ENCODE measurements at regions not wholly inside any gene's neighbourhood (a gene's known extent, or its start where the extent isn't known, plus 50 kb on each side); places are given as distances from the start of the nearest gene placed in this dataset.

GRCh38 chr11:32226480-32226879 lies 135.6 kb downstream of the RCN1 start:
- no peaks in the 10 kb centered on the region for H3K36me3 Mint-ChIP-seq
- no peak for TF ChIP-seq CTCF (conservative IDR thresholded peaks at IDR 0.05)
- DNase-seq (ENCODE audit: extremely low spot score, unreplicated experiment): no peak
- H3K27me3 Mint-ChIP-seq: peaks cover 26% of the 10 kb centered on the region
- no peak overlapping the region for H3K4me3 Mint-ChIP-seq
- H3K4me1 Mint-ChIP-seq (ENCODE audit: unreplicated experiment): peaks cover 14% of the 10 kb centered on the region
- no peak overlapping the region for H3K27ac Mint-ChIP-seq
- no peaks in the 10 kb centered on the region for H3K9me3 Mint-ChIP-seq

- TF ChIP-seq CTCF (conservative IDR thresholded peaks at IDR 0.05): no peak
- Mint-ChIP-seq H3K27ac (no peak overlapping the region), H3K36me3 (no peaks in the 10 kb centered on the region), H3K9me3 (no peaks in the 10 kb centered on the region), H3K4me3 (no peak overlapping the region), H3K4me1 (ENCODE audit: unreplicated experiment) (peaks cover 14% of the 10 kb centered on the region), H3K27me3 (peaks cover 11% of the 10 kb centered on the region)
- DNase-seq (ENCODE audit: extremely low spot score, unreplicated experiment): no peak
Measured at GRCh38 chr11:32229576-32230240, 138.8 kb downstream of the RCN1 start.

GRCh38 chr11:32231909-32232493 lies 141.1 kb downstream of the RCN1 start:
- peak; percentile 77 for TF ChIP-seq CTCF (conservative IDR thresholded peaks at IDR 0.05)
- no peak for DNase-seq (ENCODE audit: extremely low spot score, unreplicated experiment)
- no peak overlapping the region for H3K27ac Mint-ChIP-seq
- H3K4me1 Mint-ChIP-seq (ENCODE audit: unreplicated experiment): no peaks in the 10 kb centered on the region
- peaks cover 4% of the 10 kb centered on the region for H3K27me3 Mint-ChIP-seq
- no peaks in the 10 kb centered on the region for H3K9me3 Mint-ChIP-seq
- H3K36me3 Mint-ChIP-seq: no peaks in the 10 kb centered on the region
- no peak overlapping the region for H3K4me3 Mint-ChIP-seq

- no peaks in the 10 kb centered on the region for H3K4me1 Mint-ChIP-seq (ENCODE audit: unreplicated experiment)
- no peak overlapping the region for H3K4me3 Mint-ChIP-seq
- no peaks in the 10 kb centered on the region for H3K9me3 Mint-ChIP-seq
- TF ChIP-seq CTCF (conservative IDR thresholded peaks at IDR 0.05): no peak
- H3K27ac Mint-ChIP-seq: no peak overlapping the region
- no peaks in the 10 kb centered on the region for H3K36me3 Mint-ChIP-seq
- peaks cover 4% of the 10 kb centered on the region for H3K27me3 Mint-ChIP-seq
- DNase-seq (ENCODE audit: extremely low spot score, unreplicated experiment): no peak
Measured at GRCh38 chr11:32232516-32232915, 141.6 kb downstream of the RCN1 start.

- Mint-ChIP-seq H3K4me3 (no peak overlapping the region), H3K27ac (no peak overlapping the region), H3K4me1 (ENCODE audit: unreplicated experiment) (no peaks in the 10 kb centered on the region), H3K27me3 (peaks cover 4% of the 10 kb centered on the region), H3K9me3 (no peaks in the 10 kb centered on the region), H3K36me3 (no peaks in the 10 kb centered on the region)
- no peak for TF ChIP-seq CTCF (conservative IDR thresholded peaks at IDR 0.05)
- DNase-seq (ENCODE audit: extremely low spot score, unreplicated experiment): no peak
Measured at GRCh38 chr11:32233276-32233675, 142.4 kb downstream of the RCN1 start.
